ENCODE measurements at regions not wholly inside any gene's neighbourhood (a gene's known extent, or its start where the extent isn't known, plus 50 kb on each side); places are given as distances from the start of the nearest gene placed in this dataset.

DNA sequence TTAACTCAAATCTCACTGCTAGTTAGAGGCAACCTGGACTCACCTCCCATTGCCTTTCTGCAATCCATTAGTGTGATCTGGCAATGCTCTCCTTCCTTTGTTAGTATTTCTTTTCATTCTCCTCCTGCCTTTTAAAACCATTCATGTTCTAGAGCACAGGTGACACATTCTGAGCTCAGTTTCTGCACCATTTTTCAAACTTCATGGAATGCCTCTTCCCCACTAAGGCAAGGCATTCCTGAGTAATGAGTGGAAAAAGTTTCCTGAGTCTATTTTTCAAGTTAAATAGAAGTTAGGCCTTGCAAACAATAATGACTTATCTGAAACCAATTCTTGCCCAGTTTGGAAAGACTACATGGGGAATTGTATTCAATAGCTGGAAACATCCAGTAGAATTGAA is 1001.8 kb downstream of the BCL11B start:
- intact Hi-C loops (cut with micrococcal nuclease; ENCODE audit: unreplicated experiment), result no loop called here

More for the DNA sequence above, 1001.8 kb downstream of the BCL11B start:
- no peak overlapping the region for H3K9ac ChIP-seq (ENCODE audit: insufficient read depth, low read depth, low read length)
- no peaks in the 10 kb centered on the region for H3K27me3 ChIP-seq (ENCODE audit: control insufficient read depth in 1 of 2, insufficient read depth in 2 of 2, low read length in 2 of 2)
- H2AFZ ChIP-seq (ENCODE audit: low read length), result no peak overlapping the region
- no TSS peak for BruUV-seq (replicated peaks)
- H3K4me3 ChIP-seq (replicated peaks in 1 of 3; ENCODE audit: insufficient read depth in 1 of 3, low read depth in 2 of 3, low read length in 3 of 3), result no peak overlapping the region
- H3K4me2 ChIP-seq (ENCODE audit: low read depth, low read length), result no peak overlapping the region
- TF ChIP-seq, protein P1, sequence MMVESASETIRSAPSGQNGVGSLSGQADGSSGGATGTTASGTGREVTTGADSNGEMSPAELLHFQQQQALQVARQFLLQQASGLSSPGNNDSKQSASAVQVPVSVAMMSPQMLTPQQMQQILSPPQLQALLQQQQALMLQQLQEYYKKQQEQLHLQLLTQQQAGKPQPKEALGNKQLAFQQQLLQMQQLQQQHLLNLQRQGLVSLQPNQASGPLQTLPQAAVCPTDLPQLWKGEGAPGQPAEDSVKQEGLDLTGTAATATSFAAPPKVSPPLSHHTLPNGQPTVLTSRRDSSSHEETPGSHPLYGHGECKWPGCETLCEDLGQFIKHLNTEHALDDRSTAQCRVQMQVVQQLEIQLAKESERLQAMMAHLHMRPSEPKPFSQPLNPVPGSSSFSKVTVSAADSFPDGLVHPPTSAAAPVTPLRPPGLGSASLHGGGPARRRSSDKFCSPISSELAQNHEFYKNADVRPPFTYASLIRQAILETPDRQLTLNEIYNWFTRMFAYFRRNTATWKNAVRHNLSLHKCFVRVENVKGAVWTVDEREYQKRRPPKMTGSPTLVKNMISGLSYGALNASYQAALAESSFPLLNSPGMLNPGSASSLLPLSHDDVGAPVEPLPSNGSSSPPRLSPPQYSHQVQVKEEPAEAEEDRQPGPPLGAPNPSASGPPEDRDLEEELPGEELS (CRISPR knock-in tag; IDR thresholded peaks at IDR 0.05), result no peak
- TF ChIP-seq MBNL3 (CRISPR knock-in tag; conservative IDR thresholded peaks at IDR 0.05), result no peak
- TF ChIP-seq, protein P2, sequence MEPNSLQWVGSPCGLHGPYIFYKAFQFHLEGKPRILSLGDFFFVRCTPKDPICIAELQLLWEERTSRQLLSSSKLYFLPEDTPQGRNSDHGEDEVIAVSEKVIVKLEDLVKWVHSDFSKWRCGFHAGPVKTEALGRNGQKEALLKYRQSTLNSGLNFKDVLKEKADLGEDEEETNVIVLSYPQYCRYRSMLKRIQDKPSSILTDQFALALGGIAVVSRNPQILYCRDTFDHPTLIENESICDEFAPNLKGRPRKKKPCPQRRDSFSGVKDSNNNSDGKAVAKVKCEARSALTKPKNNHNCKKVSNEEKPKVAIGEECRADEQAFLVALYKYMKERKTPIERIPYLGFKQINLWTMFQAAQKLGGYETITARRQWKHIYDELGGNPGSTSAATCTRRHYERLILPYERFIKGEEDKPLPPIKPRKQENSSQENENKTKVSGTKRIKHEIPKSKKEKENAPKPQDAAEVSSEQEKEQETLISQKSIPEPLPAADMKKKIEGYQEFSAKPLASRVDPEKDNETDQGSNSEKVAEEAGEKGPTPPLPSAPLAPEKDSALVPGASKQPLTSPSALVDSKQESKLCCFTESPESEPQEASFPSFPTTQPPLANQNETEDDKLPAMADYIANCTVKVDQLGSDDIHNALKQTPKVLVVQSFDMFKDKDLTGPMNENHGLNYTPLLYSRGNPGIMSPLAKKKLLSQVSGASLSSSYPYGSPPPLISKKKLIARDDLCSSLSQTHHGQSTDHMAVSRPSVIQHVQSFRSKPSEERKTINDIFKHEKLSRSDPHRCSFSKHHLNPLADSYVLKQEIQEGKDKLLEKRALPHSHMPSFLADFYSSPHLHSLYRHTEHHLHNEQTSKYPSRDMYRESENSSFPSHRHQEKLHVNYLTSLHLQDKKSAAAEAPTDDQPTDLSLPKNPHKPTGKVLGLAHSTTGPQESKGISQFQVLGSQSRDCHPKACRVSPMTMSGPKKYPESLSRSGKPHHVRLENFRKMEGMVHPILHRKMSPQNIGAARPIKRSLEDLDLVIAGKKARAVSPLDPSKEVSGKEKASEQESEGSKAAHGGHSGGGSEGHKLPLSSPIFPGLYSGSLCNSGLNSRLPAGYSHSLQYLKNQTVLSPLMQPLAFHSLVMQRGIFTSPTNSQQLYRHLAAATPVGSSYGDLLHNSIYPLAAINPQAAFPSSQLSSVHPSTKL (CRISPR knock-in tag; IDR thresholded peaks at IDR 0.05), result no peak
- TF ChIP-seq ZNF652 (CRISPR knock-in tag; IDR thresholded peaks at IDR 0.05; ENCODE audit: borderline replicate concordance, low read depth), result no peak
- TF ChIP-seq ZNF547 (CRISPR knock-in tag; IDR thresholded peaks at IDR 0.05), result no peak
- no peak for TF ChIP-seq ZNF367 (CRISPR knock-in tag; IDR thresholded peaks at IDR 0.05; ENCODE audit: borderline replicate concordance)
- no peak for TF ChIP-seq ZNF776 (CRISPR knock-in tag; IDR thresholded peaks at IDR 0.05)
- no peak for TF ChIP-seq ZNF296 (CRISPR knock-in tag; conservative IDR thresholded peaks at IDR 0.05)
- no peak for TF ChIP-seq PRMT3 (CRISPR knock-in tag; IDR thresholded peaks at IDR 0.05; ENCODE audit: borderline replicate concordance, low read depth)
- no peak for TF ChIP-seq WIZ (CRISPR knock-in tag; IDR thresholded peaks at IDR 0.05)
- ATAC-seq (no peak), DNase-seq (ENCODE audit: low spot score) (no peak), FAIRE-seq (no peak)
- no peak overlapping the region for H3K27ac ChIP-seq (ENCODE audit: extremely low read length, insufficient read depth, low read length)
- CTCF ChIA-PET (ENCODE audit: low intra/inter-chr PET ratio, low total read pairs), result no interaction called here
- no peaks in the 10 kb centered on the region for H3K36me3 ChIP-seq (replicated peaks in 1 of 2; ENCODE audit: control insufficient read depth in 1 of 2, insufficient read depth in 2 of 2, low read length in 2 of 2)
- no peaks in the 10 kb centered on the region for H4K20me1 ChIP-seq (ENCODE audit: insufficient read depth, low read length)
- no peaks in the 10 kb centered on the region for H3K79me2 ChIP-seq (ENCODE audit: insufficient read depth, low read length)
- in situ Hi-C loops (cut with HindIII; ENCODE audit: extremely low pct_ligation_motif_present, low pct_unique_long_range_greater_than_20kb), result no loop called here
- POLR2A ChIA-PET, result no interaction called here
- H3K4me1 ChIP-seq (ENCODE audit: insufficient read depth, low read length), result no peaks in the 10 kb centered on the region
- H3K9me3 ChIP-seq (ENCODE audit: low read length), result peaks cover 90% of the 10 kb centered on the region

All from HepG2 (cell line).